Stimulated activated CD8-positive, alpha-beta memory T cell treated with anti-CD3 and anti-CD28 coated beads, Interleukin-2, amount 100 ng/mL, for 48 hours (primary cell): ENCODE measurements at regions not wholly inside any gene's neighbourhood (a gene's known extent, or its start where the extent isn't known, plus 50 kb on each side); places are given as distances from the start of the nearest gene placed in this dataset.
"Not testable (repeated sequence)": the region's sequence is repeated elsewhere in the genome, so short reads cannot be mapped to it uniquely, and the experiment has no call there.

Experiments used
- DNase-seq, 2 donors: peaks; one replicate each; pipeline ENCODE4 v3.0.0-alpha.2; 2020; ENCODE audit warnings: low read depth in 2 of 2

DNA sequence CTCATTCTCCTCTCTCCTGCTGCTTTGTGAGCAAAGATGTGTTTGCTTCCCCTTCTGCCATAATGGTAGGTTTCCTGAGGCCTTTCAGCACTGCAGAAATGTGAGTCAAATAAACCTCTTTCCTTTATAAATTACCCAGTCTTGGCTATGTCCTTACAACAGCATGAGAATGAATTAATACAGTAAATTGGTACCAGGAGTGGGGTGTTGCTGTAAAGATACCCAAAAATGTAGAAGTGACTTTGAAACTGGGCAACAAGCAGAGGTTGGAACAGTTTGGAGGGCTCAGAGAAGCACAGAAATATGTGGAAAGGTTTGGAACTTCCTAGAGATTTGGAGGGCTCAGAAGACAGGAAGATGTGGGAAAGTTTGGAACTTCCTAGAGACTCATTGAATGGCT lies 388.7 kb upstream of the GHITM start:
- no peak for DNase-seq

GRCh38 chr10:83753490-83753889 lies 385.8 kb upstream of the GHITM start:
- no peak for DNase-seq

GRCh38 chr10:83754857-83755256 lies 384.5 kb upstream of the GHITM start:
- DNase-seq = no peak

DNA sequence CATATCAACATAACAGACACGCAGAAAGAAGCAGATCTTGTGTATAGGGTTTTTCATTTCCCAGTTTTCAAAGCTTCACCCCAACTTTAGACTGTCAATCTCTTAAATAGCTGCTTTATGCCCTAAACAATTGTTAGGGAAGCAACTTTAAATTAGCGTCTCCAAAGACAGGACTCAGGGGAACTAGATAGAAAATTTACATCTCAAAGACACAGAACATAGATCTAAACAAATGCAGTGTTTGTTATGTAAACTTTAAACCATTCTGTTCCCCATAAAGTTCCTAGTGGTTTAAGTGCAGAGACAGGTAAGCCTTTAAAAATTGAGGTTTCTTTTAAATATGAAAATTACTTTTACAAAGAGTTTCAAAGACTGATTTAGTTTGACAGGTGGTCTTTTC lies 379.2 kb upstream of the GHITM start:
- DNase-seq = no peak

- DNase-seq = no peak
These were observed 374.6 kb upstream of the GHITM start for GRCh38 chr10:83764666-83765065.

GRCh38 chr10:83765731-83766130 lies 373.6 kb upstream of the GHITM start:
- DNase-seq = no peak

GRCh38 chr10:83769281-83769820 lies 370.0 kb upstream of the GHITM start:
- no peak for DNase-seq

DNA sequence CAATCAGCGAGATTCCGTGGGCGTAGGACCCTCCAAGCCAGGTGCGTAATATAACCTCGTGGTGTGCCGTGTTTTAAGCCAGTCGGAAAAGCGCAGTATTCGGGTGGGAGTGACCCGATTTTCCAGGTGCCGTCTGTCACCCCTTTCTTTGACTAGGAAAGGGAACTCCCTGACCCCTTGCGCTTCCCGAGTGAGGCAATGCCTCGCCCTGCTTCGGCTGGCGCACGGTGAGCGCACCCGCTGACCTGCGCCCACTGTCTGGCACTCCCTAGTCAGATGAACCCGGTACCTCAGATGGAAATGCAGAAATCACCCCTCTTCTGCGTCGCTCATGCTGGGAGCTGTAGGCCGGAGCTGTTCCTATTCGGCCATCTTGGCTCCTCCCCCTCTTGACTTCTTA lies 352.6 kb upstream of the GHITM start:
- not testable (repeated sequence) for DNase-seq

- no peak for DNase-seq
These were observed 337.3 kb upstream of the GHITM start for GRCh38 chr10:83801983-83802382.

- no peak for DNase-seq
These were observed 332.6 kb upstream of the GHITM start for GRCh38 chr10:83806717-83807116.

DNA sequence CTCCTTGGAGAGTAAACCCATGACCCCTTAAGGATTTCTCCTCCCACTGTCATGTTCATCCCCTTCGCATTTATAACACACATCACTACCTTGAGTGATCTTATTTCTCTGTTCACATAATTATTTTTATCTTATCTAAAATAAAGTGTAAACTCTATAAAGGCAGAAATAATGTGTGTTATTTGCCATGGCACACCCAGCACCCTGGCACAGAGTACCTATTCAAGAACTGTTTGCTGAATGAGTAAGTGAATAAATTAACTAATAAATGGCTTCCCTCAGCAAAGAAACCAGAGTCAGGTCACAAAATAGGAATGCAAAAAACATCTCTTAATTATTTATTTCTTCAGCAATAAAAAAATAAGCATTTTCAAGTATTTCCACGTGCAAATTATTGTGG lies 330.3 kb upstream of the GHITM start:
- no peak for DNase-seq

GRCh38 chr10:83816942-83817341 lies 322.4 kb upstream of the GHITM start:
- DNase-seq = no peak

GRCh38 chr10:83817797-83818196 lies 321.5 kb upstream of the GHITM start:
- DNase-seq = no peak

- DNase-seq = no peak
These were observed 319.7 kb upstream of the GHITM start for GRCh38 chr10:83819609-83820008.

DNA sequence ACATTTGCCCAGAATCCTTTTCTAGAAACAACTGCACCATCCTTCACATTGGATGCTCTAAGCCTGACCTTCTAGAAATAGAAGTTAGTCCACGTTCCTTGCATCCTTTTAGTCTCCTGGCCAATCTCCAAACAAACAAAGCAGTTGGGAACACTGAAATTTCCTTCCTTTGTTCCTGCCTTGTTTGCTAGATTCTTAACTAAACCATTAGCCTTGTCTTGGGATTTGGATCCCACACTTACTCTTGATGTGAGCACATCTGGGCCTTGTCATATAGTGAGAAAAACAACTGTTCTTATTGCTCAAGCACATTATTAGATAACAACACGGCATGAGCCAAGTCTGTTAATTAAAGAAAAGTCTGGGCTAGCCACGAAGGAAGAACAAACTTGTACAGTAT lies 319.3 kb upstream of the GHITM start:
- DNase-seq = no peak

- DNase-seq = no peak
These were observed 315.2 kb upstream of the GHITM start for GRCh38 chr10:83824099-83824498.

- DNase-seq = no peak
These were observed 305.2 kb upstream of the GHITM start for GRCh38 chr10:83834096-83834495.

DNA sequence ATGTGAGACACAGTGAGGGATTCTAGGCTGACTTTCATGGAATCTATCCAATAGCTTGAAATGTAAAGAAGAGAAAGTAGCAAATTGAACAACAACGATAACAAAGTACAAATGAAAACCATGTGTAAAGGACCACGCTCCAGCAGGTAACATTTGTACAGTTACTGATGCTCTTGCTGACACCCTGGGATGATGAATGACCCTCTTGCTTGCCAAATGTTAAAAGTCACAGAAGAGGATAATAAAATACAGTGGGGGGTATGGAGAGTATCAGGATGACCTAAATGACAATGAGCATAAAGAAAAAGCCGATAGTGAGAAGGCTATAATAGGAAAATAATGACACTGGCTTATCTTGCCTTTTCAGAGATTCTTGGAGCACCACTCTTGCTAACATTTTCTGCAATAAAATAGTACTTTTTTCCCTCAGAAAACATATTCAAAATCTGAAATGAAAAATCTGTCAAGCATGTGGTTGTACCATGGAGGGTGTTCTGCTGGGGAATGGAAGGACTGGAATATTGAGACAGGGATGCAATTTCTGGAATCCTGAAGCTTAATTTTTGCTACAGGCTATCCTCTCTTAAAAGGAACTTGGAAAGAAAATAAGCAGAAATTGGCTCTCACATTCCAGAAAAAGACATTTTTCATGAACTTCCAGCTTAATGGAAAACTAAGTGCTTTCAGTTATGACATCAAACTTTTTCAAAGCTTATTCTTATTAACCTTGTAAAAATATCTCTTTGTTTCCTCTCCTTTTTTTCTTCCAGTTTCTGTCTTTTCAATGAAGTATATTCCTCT lies 303.2 kb upstream of the GHITM start:
- no peak for DNase-seq

DNA sequence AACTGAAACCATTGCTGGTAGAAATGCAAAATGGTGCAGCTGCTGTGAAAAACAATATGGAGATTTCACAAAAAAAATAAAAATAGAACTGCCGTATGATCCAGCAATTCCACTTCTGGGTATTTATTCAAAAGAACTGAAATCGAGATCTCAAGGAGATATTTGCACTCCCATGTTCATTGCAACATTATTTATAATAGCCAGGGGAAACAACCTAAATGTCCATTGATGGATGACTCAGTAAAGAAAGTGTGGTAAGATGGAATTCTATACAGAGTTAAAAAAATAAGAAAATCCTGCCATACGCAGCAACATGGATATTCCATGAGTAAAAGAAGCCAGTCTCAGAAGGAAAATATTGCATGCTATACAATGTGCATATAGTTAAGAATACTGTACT lies 290.6 kb upstream of the GHITM start:
- no peak for DNase-seq

GRCh38 chr10:83849150-83849549 lies 290.2 kb upstream of the GHITM start:
- DNase-seq = no peak

DNA sequence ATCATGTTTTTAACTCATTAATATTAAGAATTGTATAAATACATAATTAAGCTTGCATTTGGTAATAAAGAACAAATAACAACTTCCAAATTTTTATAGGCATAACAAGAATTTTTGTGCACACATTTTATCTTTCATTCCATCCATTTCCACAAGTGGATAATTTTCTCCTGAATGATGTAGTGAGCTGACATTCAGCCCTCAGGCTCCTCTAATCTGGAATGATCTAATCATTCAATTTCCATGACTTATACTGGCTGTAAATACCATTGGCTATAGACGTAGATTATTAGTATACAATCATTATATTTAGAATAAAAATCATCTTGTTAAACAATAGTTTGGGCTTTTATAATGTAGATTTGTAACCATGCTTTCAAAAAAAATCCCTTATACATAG lies 287.2 kb upstream of the GHITM start:
- no peak for DNase-seq

GRCh38 chr10:83862723-83863122 lies 276.6 kb upstream of the GHITM start:
- no peak for DNase-seq

- no peak for DNase-seq
These were observed 275.9 kb upstream of the GHITM start for GRCh38 chr10:83863283-83863966.
